ENCODE measurements at regions not wholly inside any gene's neighbourhood (a gene's known extent, or its start where the extent isn't known, plus 50 kb on each side); places are given as distances from the start of the nearest gene placed in this dataset.

DNA sequence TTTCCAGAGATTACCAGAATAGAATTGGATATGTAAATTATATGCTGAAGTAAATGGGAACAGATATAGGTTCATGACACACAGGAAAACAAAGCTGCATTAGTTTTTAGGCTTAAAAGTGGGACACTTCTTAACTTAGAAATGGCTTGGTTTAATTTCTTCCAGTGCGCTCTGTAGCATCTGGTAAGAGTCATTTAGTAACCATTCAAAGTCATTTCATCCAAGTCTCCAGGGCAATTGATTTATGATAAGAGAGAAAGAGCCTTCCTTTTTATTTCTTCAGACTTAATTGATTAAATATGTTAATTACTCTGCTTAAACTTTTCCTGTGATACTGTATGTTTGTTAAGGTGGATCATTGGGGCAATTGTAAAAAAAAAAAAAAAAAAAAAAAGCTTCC is 368.0 kb downstream of the DOK5 start:
- no peak for DNase-seq (ENCODE audit: low read depth)
- TF ChIP-seq, protein P1, sequence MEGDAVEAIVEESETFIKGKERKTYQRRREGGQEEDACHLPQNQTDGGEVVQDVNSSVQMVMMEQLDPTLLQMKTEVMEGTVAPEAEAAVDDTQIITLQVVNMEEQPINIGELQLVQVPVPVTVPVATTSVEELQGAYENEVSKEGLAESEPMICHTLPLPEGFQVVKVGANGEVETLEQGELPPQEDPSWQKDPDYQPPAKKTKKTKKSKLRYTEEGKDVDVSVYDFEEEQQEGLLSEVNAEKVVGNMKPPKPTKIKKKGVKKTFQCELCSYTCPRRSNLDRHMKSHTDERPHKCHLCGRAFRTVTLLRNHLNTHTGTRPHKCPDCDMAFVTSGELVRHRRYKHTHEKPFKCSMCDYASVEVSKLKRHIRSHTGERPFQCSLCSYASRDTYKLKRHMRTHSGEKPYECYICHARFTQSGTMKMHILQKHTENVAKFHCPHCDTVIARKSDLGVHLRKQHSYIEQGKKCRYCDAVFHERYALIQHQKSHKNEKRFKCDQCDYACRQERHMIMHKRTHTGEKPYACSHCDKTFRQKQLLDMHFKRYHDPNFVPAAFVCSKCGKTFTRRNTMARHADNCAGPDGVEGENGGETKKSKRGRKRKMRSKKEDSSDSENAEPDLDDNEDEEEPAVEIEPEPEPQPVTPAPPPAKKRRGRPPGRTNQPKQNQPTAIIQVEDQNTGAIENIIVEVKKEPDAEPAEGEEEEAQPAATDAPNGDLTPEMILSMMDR (IDR thresholded peaks at IDR 0.05; ENCODE audit: low read length, missing control alignments), result no peak

GRCh38 chr20:54839224-54839623 is 363.8 kb downstream of the DOK5 start:
- no peak for DNase-seq (ENCODE audit: low read depth)
- TF ChIP-seq, protein P1 (IDR thresholded peaks at IDR 0.05; ENCODE audit: low read length, missing control alignments), result no peak
- H3K4me3 ChIP-seq (replicated peaks; ENCODE audit: low read depth, low read length), result no peak overlapping the region

More for the DNA sequence above, 368.0 kb downstream of the DOK5 start:
- no peak overlapping the region for H3K4me3 ChIP-seq (replicated peaks; ENCODE audit: low read depth, low read length)

DNA sequence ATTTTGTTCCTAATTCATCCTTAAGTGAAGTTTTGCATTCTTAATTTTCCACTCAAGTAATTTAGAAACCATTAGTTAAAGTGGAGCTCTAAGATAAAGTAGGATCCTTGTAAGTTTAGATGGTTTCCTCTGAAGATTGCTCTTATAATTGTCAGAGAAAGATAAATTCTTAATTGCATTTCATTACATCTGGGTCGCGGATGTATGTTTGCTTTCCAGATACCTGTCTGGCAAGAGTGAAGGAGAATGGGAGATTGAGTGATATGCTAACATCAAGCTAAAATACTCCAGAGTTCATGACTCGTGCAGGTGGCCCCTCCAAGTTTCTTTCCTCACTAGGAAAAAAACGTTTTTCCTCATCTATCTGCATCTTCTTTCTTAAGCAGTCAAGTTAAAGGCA is 361.8 kb downstream of the DOK5 start:
- H3K4me3 ChIP-seq (replicated peaks; ENCODE audit: low read depth, low read length), result no peak overlapping the region
- no peak for DNase-seq (ENCODE audit: low read depth)
- TF ChIP-seq, protein P1 (IDR thresholded peaks at IDR 0.05; ENCODE audit: low read length, missing control alignments), result no peak

GRCh38 chr20:54822386-54822785 is 347.0 kb downstream of the DOK5 start:
- DNase-seq (ENCODE audit: low read depth), result no peak
- TF ChIP-seq, protein P1 (IDR thresholded peaks at IDR 0.05; ENCODE audit: low read length, missing control alignments), result no peak
- H3K4me3 ChIP-seq (replicated peaks; ENCODE audit: low read depth, low read length), result no peak overlapping the region

DNA sequence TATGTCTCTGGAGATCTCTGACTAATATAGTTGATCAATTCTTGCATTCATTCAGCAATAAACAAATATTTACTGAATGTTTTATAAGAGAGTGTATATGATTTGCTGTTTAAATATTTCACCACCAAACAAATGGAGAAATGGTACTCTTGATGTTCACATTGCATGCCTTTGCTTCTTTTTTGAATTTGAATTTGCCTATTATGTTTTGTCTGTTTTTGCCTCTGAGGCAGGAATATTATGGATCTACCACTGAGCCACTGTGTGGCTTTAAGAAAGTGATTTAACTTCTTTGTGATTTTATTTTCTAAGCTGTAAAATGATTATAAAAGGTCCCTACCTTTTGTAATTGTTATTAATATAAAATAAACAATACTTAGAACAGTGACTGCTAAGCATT is 345.0 kb downstream of the DOK5 start:
- H3K4me3 ChIP-seq (replicated peaks; ENCODE audit: low read depth, low read length), result no peak overlapping the region
- TF ChIP-seq, protein P1 (IDR thresholded peaks at IDR 0.05; ENCODE audit: low read length, missing control alignments), result no peak
- no peak for DNase-seq (ENCODE audit: low read depth)

DNA sequence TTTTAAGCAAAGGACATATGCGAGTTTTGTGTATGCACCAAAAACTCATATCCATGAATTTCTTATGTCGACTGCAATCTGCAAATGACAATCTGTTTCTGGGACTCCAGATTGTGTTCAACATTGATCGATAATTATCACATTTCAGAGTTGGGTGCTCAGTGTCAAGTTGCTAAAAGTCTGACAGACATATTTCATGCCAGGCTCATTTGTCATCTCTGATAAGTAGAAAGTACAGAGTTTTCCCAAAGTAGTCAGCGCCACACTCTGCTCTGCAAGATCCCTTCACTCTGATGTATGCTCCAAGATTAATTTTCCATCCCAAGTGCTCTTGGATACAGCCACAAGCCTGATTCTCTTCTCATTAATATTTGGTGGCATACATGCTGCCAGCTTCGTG is 331.1 kb downstream of the DOK5 start:
- TF ChIP-seq, protein P1 (IDR thresholded peaks at IDR 0.05; ENCODE audit: low read length, missing control alignments), result no peak
- DNase-seq (ENCODE audit: low read depth), result no peak
- H3K4me3 ChIP-seq (replicated peaks; ENCODE audit: low read depth, low read length), result no peak overlapping the region

- H3K4me3 ChIP-seq (replicated peaks; ENCODE audit: low read depth, low read length), result no peak overlapping the region
- TF ChIP-seq, protein P1 (IDR thresholded peaks at IDR 0.05; ENCODE audit: low read length, missing control alignments), result no peak
- no peak for DNase-seq (ENCODE audit: low read depth)
These were observed 319.5 kb downstream of the DOK5 start for GRCh38 chr20:54794874-54795273.
